PC-9 (cell line): ENCODE measurements at regions not wholly inside any gene's neighbourhood (a gene's known extent, or its start where the extent isn't known, plus 50 kb on each side); places are given as distances from the start of the nearest gene placed in this dataset.

ENCODE experiments used
- BruUV-seq: library from RNA; stranded (reverse); fragments of 400-500 nt; replicated peaks from 2 replicates; lab custom pipeline; 2021; lab: Mats Ljungman, UMichigan
- CTCF ChIA-PET: fragments of 300-600 bp; sonication (Branson Sonifier 250); formaldehyde crosslinking; loops from one replicate; lab custom pipeline; 2022; ENCODE audit warnings: antibody characterized with exemption; lab: Charles Lee
- POLR2A ChIA-PET: fragments of 300-600 bp; sonication (Branson Sonifier 250); formaldehyde crosslinking; loops from one replicate; lab custom pipeline; 2022; ENCODE audit warnings: antibody characterized with exemption; ENCODE audit not compliant: unreplicated experiment; lab: Charles Lee
- DNase-seq, 2 experiments: peaks; one replicate each; pipeline versions ENCODE4 v3.0.0 to v3.0.0-alpha.2; 2015 to 2022; ENCODE audit warnings: mixed read lengths in 1 of 2
- H2AFZ ChIP-seq: fragments of 200-600 bp; sonication (generic); 2 replicates; pipeline ENCODE4 v1.8.1; 2017; ENCODE audit warnings: antibody characterized with exemption
- H3F3A ChIP-seq: fragments of 200-600 bp; sonication (generic); 2 replicates; pipeline ENCODE4 v1.8.1; 2017; ENCODE audit warnings: antibody characterized with exemption, mild to moderate bottlenecking, low read depth; ENCODE audit not compliant: insufficient read depth
- H3K27ac ChIP-seq: fragments of 200-600 bp; sonication (generic); 2 replicates; pipeline ENCODE4 v1.6.1; 2016; ENCODE audit warnings: mixed run types
- H3K27me3 ChIP-seq: fragments of 200-600 bp; sonication (generic); 2 replicates; pipeline ENCODE4 v1.6.1; 2016; ENCODE audit warnings: low read depth, mixed run types; ENCODE audit not compliant: insufficient read depth
- H3K36me3 ChIP-seq: fragments of 200-600 bp; sonication (generic); 2 replicates; pipeline ENCODE4 v1.6.1; 2016; ENCODE audit warnings: low read depth, mixed run types
- H3K4me1 ChIP-seq: fragments of 200-600 bp; sonication (generic); replicated peaks from 2 replicates; pipeline ENCODE4 v1.6.1; 2016; ENCODE audit warnings: mixed run types; ENCODE audit not compliant: insufficient read depth
- H3K4me2 ChIP-seq: fragments of 200-600 bp; sonication (generic); 2 replicates; pipeline ENCODE4 v1.6.1; 2017; ENCODE audit warnings: mixed run types
- H3K4me3 ChIP-seq: fragments of 200-600 bp; sonication (generic); 2 replicates; pipeline ENCODE4 v1.6.1; 2016; ENCODE audit warnings: mixed run types
- H3K79me2 ChIP-seq: fragments of 200-600 bp; sonication (generic); 2 replicates; pipeline ENCODE4 v1.6.1; 2017; ENCODE audit warnings: low read depth, mixed run types
- H3K9me2 ChIP-seq: fragments of 200-600 bp; sonication (generic); 2 replicates; pipeline ENCODE4 v1.8.1; 2017; ENCODE audit warnings: mild to moderate bottlenecking; ENCODE audit not compliant: insufficient read depth
- H3K9me3 ChIP-seq: fragments of 200-600 bp; sonication (generic); 2 replicates; pipeline ENCODE4 v1.8.1; 2016; ENCODE audit warnings: low read depth; ENCODE audit not compliant: insufficient read depth
- H4K20me1 ChIP-seq: fragments of 200-600 bp; sonication (generic); 2 replicates; pipeline ENCODE4 v1.8.1; 2017; ENCODE audit not compliant: insufficient read depth
- EZH2 ChIP-seq: fragments of 200-600 bp; sonication (generic); IDR thresholded peaks from 2 replicates; pipeline ENCODE4 v1.8.0; 2017; ENCODE audit warnings: antibody characterized with exemption, low read depth
- intact Hi-C: fragments of 100-400 bp; cut with micrococcal nuclease; formaldehyde crosslinking; loops from one replicate; pipeline ENCODE4 v1.10.0; 2022; ENCODE audit not compliant: unreplicated experiment
- TF ChIP-seq, protein P1 (sequence below): fragments of 200-600 bp; sonication (generic); conservative IDR thresholded peaks from 2 replicates; pipeline ENCODE4 v1.6.1; 2017; ENCODE audit warnings: mixed run types, antibody characterized with exemption, mild to moderate bottlenecking, moderate library complexity

DNA sequence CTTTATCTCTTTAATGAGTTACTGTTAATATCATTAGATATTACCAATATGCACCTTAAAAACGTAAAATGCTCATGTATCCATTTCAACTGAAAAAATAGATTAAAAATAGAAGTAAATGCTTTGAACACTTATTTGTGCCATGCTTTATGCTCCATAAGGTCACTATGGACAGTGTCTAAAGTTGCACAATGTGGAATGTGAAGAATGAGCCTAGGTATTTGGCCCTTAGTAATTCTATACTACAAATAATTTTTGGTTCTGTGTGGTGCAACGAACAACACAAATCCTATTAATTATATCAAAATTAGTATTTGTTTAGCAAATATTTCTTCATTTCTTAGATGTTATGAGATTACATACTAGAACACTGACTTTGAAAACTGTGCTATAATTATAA is 469.9 kb upstream of the TUSC1 start:
- Histone ChIP-seq H3K9me3 (no peaks in the 10 kb centered on the region), H4K20me1 (no peaks in the 10 kb centered on the region), H3K9me2 (no peaks in the 10 kb centered on the region), H3K4me2 (no peak overlapping the region), H3K36me3 (no peaks in the 10 kb centered on the region), H3K4me3 (no peak overlapping the region), H3K27ac (no peak overlapping the region), H3F3A (no peaks in the 10 kb centered on the region), H3K4me1 (no peaks in the 10 kb centered on the region), H2AFZ (no peak overlapping the region), H3K27me3 (no peaks in the 10 kb centered on the region), H3K79me2 (no peaks in the 10 kb centered on the region)
- TF ChIP-seq EZH2, result no peak
- TF ChIP-seq, protein P1, sequence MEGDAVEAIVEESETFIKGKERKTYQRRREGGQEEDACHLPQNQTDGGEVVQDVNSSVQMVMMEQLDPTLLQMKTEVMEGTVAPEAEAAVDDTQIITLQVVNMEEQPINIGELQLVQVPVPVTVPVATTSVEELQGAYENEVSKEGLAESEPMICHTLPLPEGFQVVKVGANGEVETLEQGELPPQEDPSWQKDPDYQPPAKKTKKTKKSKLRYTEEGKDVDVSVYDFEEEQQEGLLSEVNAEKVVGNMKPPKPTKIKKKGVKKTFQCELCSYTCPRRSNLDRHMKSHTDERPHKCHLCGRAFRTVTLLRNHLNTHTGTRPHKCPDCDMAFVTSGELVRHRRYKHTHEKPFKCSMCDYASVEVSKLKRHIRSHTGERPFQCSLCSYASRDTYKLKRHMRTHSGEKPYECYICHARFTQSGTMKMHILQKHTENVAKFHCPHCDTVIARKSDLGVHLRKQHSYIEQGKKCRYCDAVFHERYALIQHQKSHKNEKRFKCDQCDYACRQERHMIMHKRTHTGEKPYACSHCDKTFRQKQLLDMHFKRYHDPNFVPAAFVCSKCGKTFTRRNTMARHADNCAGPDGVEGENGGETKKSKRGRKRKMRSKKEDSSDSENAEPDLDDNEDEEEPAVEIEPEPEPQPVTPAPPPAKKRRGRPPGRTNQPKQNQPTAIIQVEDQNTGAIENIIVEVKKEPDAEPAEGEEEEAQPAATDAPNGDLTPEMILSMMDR, result no peak
- intact Hi-C loops, result no loop called here
- DNase-seq, result no peak
- ChIA-PET CTCF (no interaction called here), POLR2A (no interaction called here)
- no TSS peak for BruUV-seq

DNA sequence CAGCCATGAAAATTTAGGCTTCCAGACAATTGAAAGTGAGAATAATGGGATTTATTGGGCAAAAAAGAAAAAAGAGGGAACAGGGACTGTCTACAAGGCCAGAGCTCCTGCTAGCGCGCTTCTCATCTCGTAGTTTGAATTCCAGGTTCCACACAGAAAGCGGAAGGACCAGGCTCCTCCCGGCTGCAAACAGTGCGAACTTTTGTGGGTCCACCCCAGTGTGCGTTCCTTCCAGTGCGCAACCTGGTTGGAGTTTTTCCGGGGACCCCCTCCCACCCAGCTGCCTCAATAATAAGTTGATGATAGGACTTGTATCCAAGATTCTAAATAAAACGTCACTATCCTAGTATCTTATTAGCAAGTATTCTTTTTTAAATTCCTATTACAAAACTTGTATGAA is 467.7 kb upstream of the TUSC1 start:
- Histone ChIP-seq H4K20me1 (no peaks in the 10 kb centered on the region), H3K36me3 (no peaks in the 10 kb centered on the region), H3K79me2 (no peaks in the 10 kb centered on the region), H3K4me1 (no peaks in the 10 kb centered on the region), H3K9me2 (no peaks in the 10 kb centered on the region), H3K4me3 (no peak overlapping the region), H2AFZ (no peak overlapping the region), H3K27me3 (no peaks in the 10 kb centered on the region), H3K9me3 (no peaks in the 10 kb centered on the region), H3K27ac (no peak overlapping the region), H3K4me2 (no peak overlapping the region), H3F3A (no peaks in the 10 kb centered on the region)
- CTCF ChIA-PET, result no interaction called here
- TF ChIP-seq, protein P1, result no peak
- TF ChIP-seq EZH2, result no peak
- no TSS peak for BruUV-seq
- no peak for DNase-seq
- intact Hi-C loops, result no loop called here
- POLR2A ChIA-PET, result no interaction called here

DNA sequence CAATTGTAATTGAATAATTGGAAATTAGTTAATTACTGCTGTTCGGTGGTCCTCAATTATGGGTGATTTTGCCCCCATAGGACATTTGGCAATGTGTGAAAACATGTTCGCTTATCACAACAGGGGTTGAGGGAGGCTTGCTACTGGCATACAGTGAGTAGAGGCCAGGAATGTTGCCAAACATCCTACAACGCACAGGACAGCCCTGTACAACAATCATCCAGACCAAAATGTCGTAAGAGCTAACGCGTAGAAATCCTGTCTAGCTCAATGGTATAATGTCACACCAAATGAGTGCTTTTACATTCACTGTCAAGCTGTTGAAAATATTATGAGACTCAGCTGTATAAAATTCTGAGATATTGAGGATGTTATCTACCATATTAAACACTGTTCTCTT is 464.4 kb upstream of the TUSC1 start:
- no peaks in the 10 kb centered on the region for H3K79me2 ChIP-seq
- CTCF ChIA-PET, result no interaction called here
- TF ChIP-seq EZH2, result no peak
- TF ChIP-seq, protein P1, result no peak

More for the DNA sequence above, 464.4 kb upstream of the TUSC1 start:
- Histone ChIP-seq H3K4me2 (no peak overlapping the region), H3K4me3 (no peak overlapping the region), H4K20me1 (no peaks in the 10 kb centered on the region), H3K36me3 (no peaks in the 10 kb centered on the region), H3K9me3 (no peaks in the 10 kb centered on the region), H3K27me3 (no peaks in the 10 kb centered on the region), H2AFZ (no peak overlapping the region), H3F3A (no peaks in the 10 kb centered on the region), H3K27ac (no peak overlapping the region), H3K9me2 (no peaks in the 10 kb centered on the region), H3K4me1 (no peaks in the 10 kb centered on the region)
- POLR2A ChIA-PET, result no interaction called here
- intact Hi-C loops, result no loop called here
- no TSS peak for BruUV-seq
- DNase-seq, result no peak
